Astrocyte of the cerebellum (primary cell): ENCODE measurements at regions not wholly inside any gene's neighbourhood (a gene's known extent, or its start where the extent isn't known, plus 50 kb on each side); places are given as distances from the start of the nearest gene placed in this dataset.

ENCODE experiments used
- DNase-seq: peaks from one replicate; pipeline ENCODE4 v3.0.0-alpha.2; 2011; ENCODE audit warnings: low read depth
- H3K4me3 ChIP-seq: 2 replicates; pipeline ENCODE4 v1.5.1; 2011; ENCODE audit warnings: mild to moderate bottlenecking, low read depth, low read length, moderate library complexity
- CTCF ChIP-seq: IDR thresholded peaks from 2 replicates; pipeline ENCODE4 v1.5.1; 2012; ENCODE audit warnings: low read length, low read depth, moderate library complexity, mild to moderate bottlenecking; ENCODE audit errors: missing control alignments
- in situ Hi-C: cut with HindIII; loops from 2 replicates; pipeline ENCODE4 v1.10.0; 2017; ENCODE audit warnings: low sequenced_read_pairs

- TF ChIP-seq CTCF, result no peak
- in situ Hi-C loops, result no loop called here
Measured at GRCh38 chr3:168218600-168218999, 122.9 kb upstream of the GOLIM4 start.

GRCh38 chr3:168216851-168217250 is 121.1 kb upstream of the GOLIM4 start:
- no peak for TF ChIP-seq CTCF
- no peak for DNase-seq
- in situ Hi-C loops, result no loop called here
- no peak overlapping the region for H3K4me3 ChIP-seq

More at GRCh38 chr3:168218600-168218999, 122.9 kb upstream of the GOLIM4 start:
- no peak for DNase-seq
- no peak overlapping the region for H3K4me3 ChIP-seq

- DNase-seq, result no peak
- TF ChIP-seq CTCF, result no peak
- in situ Hi-C loops, result no loop called here
- no peak overlapping the region for H3K4me3 ChIP-seq
Measured at GRCh38 chr3:168213920-168214319, 118.2 kb upstream of the GOLIM4 start.

- no peak overlapping the region for H3K4me3 ChIP-seq
- in situ Hi-C loops, result no loop called here
- DNase-seq, result no peak
- no peak for TF ChIP-seq CTCF
Measured at GRCh38 chr3:168212664-168213285, 117.1 kb upstream of the GOLIM4 start.

- TF ChIP-seq CTCF, result no peak
- no peak overlapping the region for H3K4me3 ChIP-seq
- DNase-seq, result no peak
- in situ Hi-C loops, result no loop called here
Measured at GRCh38 chr3:168205451-168205850, 109.7 kb upstream of the GOLIM4 start.

GRCh38 chr3:168197162-168197561 is 101.4 kb upstream of the GOLIM4 start:
- in situ Hi-C loops, result no loop called here
- no peak for TF ChIP-seq CTCF

More at GRCh38 chr3:168197162-168197561, 101.4 kb upstream of the GOLIM4 start:
- DNase-seq, result no peak
- no peak overlapping the region for H3K4me3 ChIP-seq
